HepG2 (cell line): ENCODE measurements at regions not wholly inside any gene's neighbourhood (a gene's known extent, or its start where the extent isn't known, plus 50 kb on each side); places are given as distances from the start of the nearest gene placed in this dataset.
A peak's percentile ranks its signal among the peaks of the same experiment; 100 is the strongest.

Experiments
- ARNTL ChIP-seq: sonication (generic); formaldehyde crosslinking; IDR thresholded peaks from 2 replicates; pipeline ENCODE4 v1.4.0; 2020; ENCODE audit warnings: mild to moderate bottlenecking, missing genetic modification reagents
- ATRX ChIP-seq: sonication (generic); formaldehyde crosslinking; IDR thresholded peaks from 2 replicates; pipeline ENCODE4 v1.4.0; 2020; ENCODE audit warnings: missing genetic modification reagents, borderline replicate concordance
- ERF ChIP-seq: IDR thresholded peaks from 2 replicates; pipeline ENCODE4 v1.6.1; 2018; ENCODE audit warnings: missing biosample characterization, missing genetic modification reagents
- FOXP1 ChIP-seq, 2 experiments: fragments of 450-650 bp in 1 of 2; IDR thresholded peaks; 2 replicates each; pipeline ENCODE4 v1.6.1; 2017 to 2018; ENCODE audit warnings: antibody characterized with exemption in 1 of 2
- GATAD1 ChIP-seq: IDR thresholded peaks from 2 replicates; pipeline ENCODE4 v1.6.1; 2016; ENCODE audit warnings: missing genetic modification reagents, missing compliant biosample characterization
- GFI1 ChIP-seq: sonication (generic); formaldehyde crosslinking; IDR thresholded peaks from 2 replicates; pipeline ENCODE4 v1.5.0; 2020; ENCODE audit warnings: missing genetic modification reagents, mild to moderate bottlenecking, borderline replicate concordance
- GPN1 ChIP-seq: sonication (generic); formaldehyde crosslinking; IDR thresholded peaks from 2 replicates; pipeline ENCODE4 v1.5.1; 2020; ENCODE audit warnings: missing genetic modification reagents, borderline replicate concordance
- HNF1B ChIP-seq: sonication (generic); formaldehyde crosslinking; IDR thresholded peaks from 2 replicates; pipeline ENCODE4 v1.5.1; 2020; ENCODE audit warnings: mild to moderate bottlenecking, moderate library complexity, missing genetic modification reagents
- KLF15 ChIP-seq: sonication (generic); formaldehyde crosslinking; IDR thresholded peaks from 2 replicates; pipeline ENCODE4 v1.8.1; 2023; ENCODE audit warnings: borderline replicate concordance, mild to moderate bottlenecking, inconsistent platforms, missing genetic modification reagents, mixed read lengths
- MATR3 ChIP-seq: sonication (generic); formaldehyde crosslinking; IDR thresholded peaks from 2 replicates; pipeline ENCODE4 v1.4.0; 2020; ENCODE audit warnings: missing genetic modification reagents
- MEIS1 ChIP-seq: sonication (generic); formaldehyde crosslinking; IDR thresholded peaks from 2 replicates; pipeline ENCODE4 v1.9.0; 2021; ENCODE audit warnings: mild to moderate bottlenecking, missing genetic modification reagents, moderate library complexity, borderline replicate concordance
- MIER2 ChIP-seq: IDR thresholded peaks from 2 replicates; pipeline ENCODE4 v1.6.1; 2016; ENCODE audit warnings: missing biosample characterization, missing genetic modification reagents
- NFRKB ChIP-seq: fragments of 450-650 bp; IDR thresholded peaks from 2 replicates; pipeline ENCODE4 v1.6.1; 2017
- PHF20 ChIP-seq: sonication (generic); formaldehyde crosslinking; IDR thresholded peaks from 2 replicates; pipeline ENCODE4 v1.5.0; 2020; ENCODE audit warnings: mild to moderate bottlenecking, missing genetic modification reagents
- RARG ChIP-seq: sonication (generic); formaldehyde crosslinking; IDR thresholded peaks from 2 replicates; pipeline ENCODE4 v1.4.0; 2020; ENCODE audit warnings: low read depth, mild to moderate bottlenecking, missing genetic modification reagents
- RFX1 ChIP-seq: fragments of 450-650 bp; IDR thresholded peaks from 2 replicates; pipeline ENCODE4 v1.6.1; 2017
- SP140L ChIP-seq: sonication (generic); formaldehyde crosslinking; IDR thresholded peaks from 2 replicates; pipeline ENCODE4 v1.4.0; 2020; ENCODE audit warnings: missing genetic modification reagents, borderline replicate concordance
- TP53 ChIP-seq: sonication (generic); formaldehyde crosslinking; conservative IDR thresholded peaks from 2 replicates; pipeline ENCODE4 v1.4.0; 2020; ENCODE audit warnings: missing genetic modification reagents
- ZBTB43 ChIP-seq: sonication (generic); formaldehyde crosslinking; conservative IDR thresholded peaks from 2 replicates; pipeline ENCODE4 v1.4.0; 2020; ENCODE audit warnings: missing genetic modification reagents
- ZNF234 ChIP-seq: sonication (generic); formaldehyde crosslinking; conservative IDR thresholded peaks from 2 replicates; pipeline ENCODE4 v1.5.1; 2020; ENCODE audit warnings: mild to moderate bottlenecking, missing genetic modification reagents
- ZNF34 ChIP-seq: sonication (generic); formaldehyde crosslinking; IDR thresholded peaks from 2 replicates; pipeline ENCODE4 v1.4.0; 2020; ENCODE audit warnings: mild to moderate bottlenecking, missing genetic modification reagents, borderline replicate concordance
- ZNF460 ChIP-seq: sonication (generic); formaldehyde crosslinking; IDR thresholded peaks from 2 replicates; pipeline ENCODE4 v1.5.1; 2020; ENCODE audit warnings: missing genetic modification reagents, mild to moderate bottlenecking, borderline replicate concordance
- ZNF563 ChIP-seq: sonication (generic); formaldehyde crosslinking; IDR thresholded peaks from 2 replicates; pipeline ENCODE4 v1.8.0; 2022; ENCODE audit warnings: mild to moderate bottlenecking, moderate library complexity, missing genetic modification reagents
- ZNF775 ChIP-seq: sonication (generic); formaldehyde crosslinking; IDR thresholded peaks from 2 replicates; pipeline ENCODE4 v1.4.0; 2020; ENCODE audit warnings: missing genetic modification reagents, mild to moderate bottlenecking, moderate library complexity, borderline replicate concordance
- ZNF800 ChIP-seq: sonication (generic); formaldehyde crosslinking; IDR thresholded peaks from 2 replicates; pipeline ENCODE4 v1.4.0; 2020; ENCODE audit warnings: missing genetic modification reagents
- ZUFSP ChIP-seq: sonication (generic); formaldehyde crosslinking; IDR thresholded peaks from 2 replicates; pipeline ENCODE4 v1.9.0; 2021; ENCODE audit warnings: missing genetic modification reagents, mild to moderate bottlenecking, borderline replicate concordance

GRCh38 chr11:14583252-14584034 lies 60.2 kb upstream of the PDE3B start (continued):
- no peak for TF ChIP-seq ZUFSP (CRISPR knock-in tag)
- no peak for TF ChIP-seq MEIS1 (CRISPR knock-in tag)
- no peak for TF ChIP-seq TP53 (CRISPR knock-in tag)
- no peak for TF ChIP-seq GFI1
- no peak; the same call in 1 of the 2 replicates for TF ChIP-seq ERF (CRISPR knock-in tag)
- TF ChIP-seq ZNF34 (CRISPR knock-in tag): no peak
- no peak for TF ChIP-seq ZNF460
- TF ChIP-seq MATR3 (CRISPR knock-in tag): no peak
- no peak for TF ChIP-seq NFRKB
- no peak for TF ChIP-seq SP140L (CRISPR knock-in tag)
- TF ChIP-seq RFX1: no peak
- no peak for TF ChIP-seq MIER2 (CRISPR knock-in tag)
- no peak for TF ChIP-seq ARNTL (CRISPR knock-in tag)
- TF ChIP-seq ZNF800 (CRISPR knock-in tag): no peak
- TF ChIP-seq GATAD1: no peak
- TF ChIP-seq ZNF563: no peak
- TF ChIP-seq PHF20 (CRISPR knock-in tag): no peak
- peak; percentile 98 for TF ChIP-seq HNF1B (CRISPR knock-in tag)
- TF ChIP-seq ATRX: no peak
- no peak for TF ChIP-seq KLF15 (CRISPR knock-in tag)
- TF ChIP-seq ZNF234: no peak
- no peak for TF ChIP-seq ZNF775 (CRISPR knock-in tag)
- no peak for TF ChIP-seq FOXP1 (IDR thresholded peaks at IDR 0.05)
- TF ChIP-seq FOXP1 (CRISPR knock-in tag; IDR thresholded peaks at IDR 0.05): peak; percentile 72
- no peak for TF ChIP-seq GPN1 (CRISPR knock-in tag)
- TF ChIP-seq ZBTB43 (CRISPR knock-in tag): no peak
- TF ChIP-seq RARG (CRISPR knock-in tag): no peak
